BJ (cell line): ENCODE measurements at regions not wholly inside any gene's neighbourhood (a gene's known extent, or its start where the extent isn't known, plus 50 kb on each side); places are given as distances from the start of the nearest gene placed in this dataset.

ENCODE experiments used
- CTCF ChIA-PET: fragments of 350-600 bp; formaldehyde crosslinking; extraction: SDS; loops from one replicate; lab custom pipeline; 2021; ENCODE audit warnings: antibody characterized with exemption, inconsistent platforms; lab: Yijun Ruan, JAX
- POLR2A ChIA-PET: fragments of 300-600 bp; sonication (Branson Sonifier 250); formaldehyde crosslinking; extraction: SDS; loops from one replicate; lab custom pipeline; 2021; ENCODE audit warnings: antibody characterized with exemption; lab: Charles Lee
- DNase-seq: peaks from one replicate; pipeline ENCODE4 v3.0.0-alpha.2; 2011; ENCODE audit warnings: low read depth
- H3K27me3 ChIP-seq: 2 replicates; pipeline ENCODE4 v1.6.0; 2011; ENCODE audit warnings: low read length; ENCODE audit not compliant: control insufficient read depth, insufficient read depth
- H3K36me3 ChIP-seq: 2 replicates; pipeline ENCODE4 v1.5.1; 2011; ENCODE audit warnings: low read length; ENCODE audit not compliant: control insufficient read depth, insufficient read depth
- H3K4me3 ChIP-seq: 2 replicates; pipeline ENCODE4 v1.5.1; 2011; ENCODE audit warnings: low read depth, mild to moderate bottlenecking, control low read depth, low read length
- CTCF ChIP-seq: IDR thresholded peaks from 2 replicates; pipeline ENCODE4 v1.5.1; 2011; ENCODE audit warnings: low read depth, mild to moderate bottlenecking, control low read depth, inconsistent platforms, low read length, moderate library complexity; ENCODE audit not compliant: insufficient read depth

DNA sequence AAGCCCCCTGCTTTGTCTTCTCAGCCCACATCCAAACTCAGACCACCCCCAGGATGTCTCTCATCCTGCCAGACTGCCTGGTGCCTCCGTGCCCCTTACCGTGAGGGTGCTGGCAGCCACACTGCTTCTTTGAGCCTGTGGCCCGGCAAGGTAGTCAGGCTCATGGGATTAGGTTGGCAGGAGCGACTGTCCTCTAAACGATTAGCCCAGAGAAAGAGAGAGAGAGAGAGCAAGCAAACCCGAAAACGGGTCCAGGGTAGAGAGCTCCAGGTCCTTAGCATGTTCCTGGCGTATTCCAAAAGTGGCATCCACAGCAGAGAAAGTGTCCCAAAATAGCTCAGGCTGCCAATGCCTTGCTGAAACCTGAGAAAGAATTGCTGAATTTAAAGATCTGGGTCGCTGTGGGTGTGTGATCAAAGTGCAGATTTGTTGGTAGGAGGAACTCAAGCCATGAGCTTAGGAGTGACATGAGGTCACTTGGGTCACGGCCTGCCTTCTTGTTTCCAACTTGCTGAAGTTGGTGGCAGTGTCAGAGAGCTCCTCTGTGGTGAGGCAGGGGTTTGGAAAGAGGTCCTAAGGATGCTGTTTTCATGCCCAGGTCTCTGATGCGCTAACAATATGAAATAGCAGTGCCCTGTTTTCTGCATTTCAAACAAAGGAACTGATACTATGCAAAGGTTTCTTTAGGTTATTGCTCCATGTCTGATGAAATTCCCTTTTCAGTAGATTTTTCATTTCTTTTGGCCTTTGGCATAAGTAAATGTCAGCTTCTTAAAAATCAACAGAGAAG, 81.6 kb downstream of the RTL9 start:
- CTCF ChIA-PET = no interaction called here
- DNase-seq = no peak
- no peaks in the 10 kb centered on the region for H3K36me3 ChIP-seq
- TF ChIP-seq CTCF = no peak
- H3K4me3 ChIP-seq = no peak overlapping the region
- POLR2A ChIA-PET = no interaction called here
- H3K27me3 ChIP-seq = 0 out of 2 replicates have a peak, but pooled peaks cover 2% of the 10 kb centered on the region

- POLR2A ChIA-PET = no interaction called here
- 0 out of 2 replicates have a peak, but pooled peaks cover 2% of the 10 kb centered on the region for H3K27me3 ChIP-seq
Measured at GRCh38 chrX:110442635-110443034, 84.0 kb downstream of the RTL9 start.

GRCh38 chrX:110444996-110445395, 86.3 kb downstream of the RTL9 start:
- ChIA-PET POLR2A (no interaction called here), CTCF (interaction anchor here (1.0 kb wide), 1 partner anchor 402 kb away, joined by 4 read pairs; no protein-coding TSS in a partner anchor)
- TF ChIP-seq CTCF = no peak
- no peak overlapping the region for H3K4me3 ChIP-seq
- H3K27me3 ChIP-seq = 0 out of 2 replicates have a peak, but pooled peaks cover 2% of the 10 kb centered on the region
- no peak for DNase-seq
- H3K36me3 ChIP-seq = no peaks in the 10 kb centered on the region

More at GRCh38 chrX:110442635-110443034, 84.0 kb downstream of the RTL9 start:
- DNase-seq = no peak
- CTCF ChIA-PET = no interaction called here
- peak; percentile 29; the same call in 1 of the 2 replicates for TF ChIP-seq CTCF
- Histone ChIP-seq H3K4me3 (no peak overlapping the region), H3K36me3 (no peaks in the 10 kb centered on the region)

DNA sequence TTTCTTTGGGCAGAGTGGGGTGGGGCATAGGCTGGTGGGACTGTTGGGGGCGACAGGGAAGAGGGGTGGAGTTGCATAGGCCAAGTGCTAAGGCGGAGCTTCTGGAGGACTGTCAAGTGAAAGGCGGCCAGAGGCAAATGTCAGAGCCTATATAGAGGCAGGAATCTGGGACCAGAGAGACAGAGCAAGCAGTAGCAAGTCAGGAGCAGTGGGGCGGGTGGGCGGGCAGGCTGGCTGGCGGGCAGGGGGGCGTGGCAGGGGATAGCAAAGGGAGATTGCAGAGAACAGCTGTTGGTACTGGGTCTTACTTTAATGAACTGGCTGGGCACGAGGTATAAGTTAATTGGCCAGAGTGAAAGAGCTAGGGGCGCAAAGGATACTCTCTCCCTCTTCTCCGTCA, 89.8 kb downstream of the RTL9 start:
- POLR2A ChIA-PET = no interaction called here
- Histone ChIP-seq H3K4me3 (no peak overlapping the region), H3K36me3 (no peaks in the 10 kb centered on the region), H3K27me3 (peaks cover 2% of the 10 kb centered on the region; the same call in 1 of the 2 replicates)
- CTCF ChIA-PET = interaction anchor here (1.1 to 1.4 kb wide), 2 partner anchors 399 to 405 kb away, joined by 5 to 6 read pairs; no protein-coding TSS in a partner anchor
- TF ChIP-seq CTCF = no peak
- no peak for DNase-seq

- no peak for TF ChIP-seq CTCF
- H3K4me3 ChIP-seq = no peak overlapping the region
- ChIA-PET POLR2A (no interaction called here), CTCF (interaction anchor here (1.1 to 1.4 kb wide), 2 partner anchors 398 to 404 kb away, joined by 5 to 6 read pairs; no protein-coding TSS in a partner anchor)
- no peak for DNase-seq
- no peaks in the 10 kb centered on the region for H3K36me3 ChIP-seq
- H3K27me3 ChIP-seq = peaks cover 2% of the 10 kb centered on the region; the same call in 1 of the 2 replicates
Measured at GRCh38 chrX:110449312-110449711, 90.7 kb downstream of the RTL9 start.
